ENCODE measurements at regions not wholly inside any gene's neighbourhood (a gene's known extent, or its start where the extent isn't known, plus 50 kb on each side); places are given as distances from the start of the nearest gene placed in this dataset.

GRCh38 chr9:108264093-108264492 is 591.7 kb downstream of the ACTL7B start:
- no peak for TF ChIP-seq CTCF (IDR thresholded peaks at IDR 0.05)
- no peak for TF ChIP-seq POLR2A (IDR thresholded peaks at IDR 0.05)
